ENCODE measurements at regions not wholly inside any gene's neighbourhood (a gene's known extent, or its start where the extent isn't known, plus 50 kb on each side); places are given as distances from the start of the nearest gene placed in this dataset.
A peak's percentile ranks its signal among the peaks of the same experiment; 100 is the strongest.

DNA sequence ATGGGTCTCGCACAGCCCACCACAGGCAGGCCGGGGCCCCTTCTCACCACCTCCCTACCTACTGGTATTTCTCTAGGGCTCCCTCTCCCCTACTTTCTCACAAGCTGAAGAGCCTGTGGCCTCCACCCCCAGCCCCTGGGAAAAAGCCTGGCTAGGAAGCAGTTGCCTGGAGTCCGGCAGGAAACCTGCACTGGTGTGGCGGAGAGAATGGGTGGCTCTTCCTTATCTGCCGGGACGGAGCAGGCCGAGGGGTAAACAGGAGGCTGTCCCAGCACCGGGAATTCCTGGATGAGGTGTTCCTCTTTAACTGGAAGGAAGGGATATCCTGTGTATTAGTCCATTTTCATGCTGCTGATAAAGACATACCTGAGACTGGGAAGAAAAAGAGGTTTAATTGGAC is 125.8 kb downstream of the TLR5 start:
- Histone ChIP-seq H3K9me3 (no peaks in the 10 kb centered on the region), H3K27ac (peak overlapping the region in 1 of 2 donors; percentile 3), H3K27me3 (no peaks in the 10 kb centered on the region), H3K4me3 (no peak overlapping the region), H3K36me3 (no peaks in the 10 kb centered on the region), H3K4me1 (peaks cover 0 to 7% of the 10 kb centered on the region in 2 donors)
- DNase-seq (ENCODE audit: low spot score): no peak
- TF ChIP-seq, protein P1, sequence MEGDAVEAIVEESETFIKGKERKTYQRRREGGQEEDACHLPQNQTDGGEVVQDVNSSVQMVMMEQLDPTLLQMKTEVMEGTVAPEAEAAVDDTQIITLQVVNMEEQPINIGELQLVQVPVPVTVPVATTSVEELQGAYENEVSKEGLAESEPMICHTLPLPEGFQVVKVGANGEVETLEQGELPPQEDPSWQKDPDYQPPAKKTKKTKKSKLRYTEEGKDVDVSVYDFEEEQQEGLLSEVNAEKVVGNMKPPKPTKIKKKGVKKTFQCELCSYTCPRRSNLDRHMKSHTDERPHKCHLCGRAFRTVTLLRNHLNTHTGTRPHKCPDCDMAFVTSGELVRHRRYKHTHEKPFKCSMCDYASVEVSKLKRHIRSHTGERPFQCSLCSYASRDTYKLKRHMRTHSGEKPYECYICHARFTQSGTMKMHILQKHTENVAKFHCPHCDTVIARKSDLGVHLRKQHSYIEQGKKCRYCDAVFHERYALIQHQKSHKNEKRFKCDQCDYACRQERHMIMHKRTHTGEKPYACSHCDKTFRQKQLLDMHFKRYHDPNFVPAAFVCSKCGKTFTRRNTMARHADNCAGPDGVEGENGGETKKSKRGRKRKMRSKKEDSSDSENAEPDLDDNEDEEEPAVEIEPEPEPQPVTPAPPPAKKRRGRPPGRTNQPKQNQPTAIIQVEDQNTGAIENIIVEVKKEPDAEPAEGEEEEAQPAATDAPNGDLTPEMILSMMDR (IDR thresholded peaks at IDR 0.05): no peak

DNA sequence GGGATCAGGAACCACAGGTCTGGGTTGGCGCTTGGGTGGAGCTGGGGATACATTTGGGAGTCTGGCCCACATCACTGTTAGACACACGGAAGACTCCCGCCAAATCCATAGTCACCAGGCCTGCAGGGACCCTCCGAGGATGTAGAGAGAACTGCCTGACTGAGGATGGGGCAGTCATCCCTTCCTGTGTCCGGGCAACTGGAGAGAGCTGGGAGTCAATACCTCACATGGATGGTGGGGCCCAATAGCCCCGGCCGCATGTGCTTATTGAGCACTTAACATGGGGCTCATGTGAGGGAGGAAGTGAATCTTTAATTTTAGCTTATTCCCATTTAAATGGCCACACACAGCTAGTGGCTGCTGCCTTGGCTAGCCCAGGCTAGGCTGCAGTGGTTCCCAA is 124.5 kb downstream of the TLR5 start:
- Histone ChIP-seq H3K27ac (no peak overlapping the region), H3K4me1 (peaks cover 0 to 18% of the 10 kb centered on the region in 2 donors), H3K36me3 (no peaks in the 10 kb centered on the region)

DNA sequence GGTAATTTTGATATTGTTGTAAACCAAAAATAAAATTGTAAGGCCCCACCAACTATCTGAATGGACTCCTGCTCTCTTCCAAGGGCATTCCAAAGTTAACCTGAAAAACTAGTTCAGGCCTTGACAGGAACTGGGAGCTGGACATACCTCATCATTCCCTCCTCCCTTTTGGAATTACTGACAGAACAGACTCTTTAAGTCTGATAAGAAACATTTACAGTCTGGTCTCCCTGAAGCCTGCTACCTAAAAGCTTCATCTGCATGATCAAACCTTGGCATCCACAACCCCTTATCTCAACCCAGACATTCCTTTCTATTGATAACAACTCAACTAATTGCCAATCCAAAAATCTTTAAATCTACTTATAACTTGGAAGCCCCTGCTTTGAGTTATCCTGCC is 123.8 kb downstream of the TLR5 start:
- no peak overlapping the region for H3K4me3 ChIP-seq
- no peaks in the 10 kb centered on the region for H3K36me3 ChIP-seq
- H3K4me1 ChIP-seq: peaks cover 0 to 21% of the 10 kb centered on the region in 2 donors
- no peak for DNase-seq (ENCODE audit: low spot score)
- TF ChIP-seq, protein P1 (IDR thresholded peaks at IDR 0.05): no peak
- no peaks in the 10 kb centered on the region for H3K9me3 ChIP-seq
- no peaks in the 10 kb centered on the region for H3K27me3 ChIP-seq
- no peak overlapping the region for H3K27ac ChIP-seq

More for the DNA sequence above, 124.5 kb downstream of the TLR5 start:
- Histone ChIP-seq H3K27me3 (no peaks in the 10 kb centered on the region), H3K9me3 (no peaks in the 10 kb centered on the region), H3K4me3 (no peak overlapping the region)
- DNase-seq (ENCODE audit: low spot score): no peak
- TF ChIP-seq, protein P1 (IDR thresholded peaks at IDR 0.05): no peak

DNA sequence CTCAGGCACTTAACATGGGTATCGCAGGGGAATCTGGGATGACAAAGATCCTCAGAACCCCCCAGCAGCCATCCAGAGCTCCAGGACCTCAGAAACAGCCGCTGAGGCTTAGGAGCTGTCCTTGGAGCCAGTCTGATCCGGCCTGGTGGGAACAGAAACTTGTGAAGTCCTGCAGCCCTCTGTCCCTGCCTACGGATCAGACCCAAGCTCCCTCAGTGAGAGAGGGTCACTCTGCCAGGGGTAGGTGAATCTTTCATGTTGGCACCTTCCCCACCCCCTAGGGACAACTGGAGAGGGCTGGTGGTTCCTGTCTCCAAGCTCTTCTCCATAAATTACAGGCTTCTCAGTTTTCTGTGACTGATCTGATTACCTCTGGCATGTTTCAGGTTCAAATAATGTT is 122.3 kb downstream of the TLR5 start:
- no peak for DNase-seq (ENCODE audit: low spot score)
- Histone ChIP-seq H3K4me1 (peaks cover 0 to 21% of the 10 kb centered on the region in 2 donors), H3K9me3 (no peaks in the 10 kb centered on the region), H3K27ac (no peak overlapping the region), H3K36me3 (no peaks in the 10 kb centered on the region), H3K27me3 (no peaks in the 10 kb centered on the region), H3K4me3 (no peak overlapping the region)
- TF ChIP-seq, protein P1 (IDR thresholded peaks at IDR 0.05): no peak

DNA sequence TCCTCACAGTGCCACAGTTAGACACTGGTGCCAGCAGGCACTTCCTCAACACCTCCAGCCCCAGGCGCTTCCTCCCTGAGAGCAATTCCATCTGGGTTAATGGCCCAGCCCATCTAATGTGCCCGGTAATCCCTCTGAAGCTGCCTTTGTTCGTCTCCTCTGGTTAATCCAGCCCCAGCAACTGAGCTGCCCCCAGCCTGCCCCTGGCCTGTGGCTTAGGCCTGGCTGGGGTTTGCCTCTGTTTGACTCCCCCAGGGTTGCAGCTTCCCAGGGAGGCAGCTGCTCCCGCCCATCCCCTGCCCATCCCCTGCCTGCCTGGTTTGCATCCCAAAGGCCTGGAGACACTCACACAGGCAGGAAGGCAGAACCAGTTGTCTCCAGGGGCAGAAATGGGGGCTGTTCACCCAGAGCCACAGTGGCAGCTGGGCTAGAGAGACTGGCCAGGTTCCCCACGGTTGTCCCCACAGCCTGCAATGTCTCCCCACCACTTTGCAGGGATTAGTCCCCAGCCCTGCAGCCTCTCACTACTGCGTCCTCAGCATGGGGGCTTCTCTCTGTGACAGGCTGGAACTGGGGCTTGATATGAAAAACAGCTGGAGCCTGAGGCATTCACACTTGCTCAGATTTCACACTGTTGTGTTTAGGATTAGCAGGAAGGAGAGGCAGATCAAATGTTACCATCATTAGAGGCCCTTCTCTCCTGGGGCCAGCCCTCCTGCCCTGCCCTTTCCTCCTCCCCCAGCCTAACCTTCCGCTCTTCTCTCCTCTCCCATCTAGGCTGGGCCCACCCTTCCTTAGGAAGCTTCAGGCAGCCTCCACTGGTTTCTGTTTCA is 120.2 kb downstream of the TLR5 start:
- TF ChIP-seq, protein P1 (IDR thresholded peaks at IDR 0.05): no peak
- peaks cover 0 to 13% of the 10 kb centered on the region in 2 donors for H3K4me1 ChIP-seq
- H3K9me3 ChIP-seq: no peaks in the 10 kb centered on the region
- no peaks in the 10 kb centered on the region for H3K27me3 ChIP-seq
- no peak for DNase-seq (ENCODE audit: low spot score)
- no peak overlapping the region for H3K4me3 ChIP-seq
- peak overlapping the region in 1 of 2 donors; percentile 21 for H3K27ac ChIP-seq
- no peaks in the 10 kb centered on the region for H3K36me3 ChIP-seq
